ENCODE measurements at regions not wholly inside any gene's neighbourhood (a gene's known extent, or its start where the extent isn't known, plus 50 kb on each side); places are given as distances from the start of the nearest gene placed in this dataset.
"Not testable (repeated sequence)": the region's sequence is repeated elsewhere in the genome, so short reads cannot be mapped to it uniquely, and the experiment has no call there.

GRCh38 chr4:153880983-153881382, 92.1 kb upstream of the SFRP2 start:
- no peak for DNase-seq (ENCODE audit: low read depth in 3 of 3, low spot score in 2 of 3)

GRCh38 chr4:153877898-153878297, 89.0 kb upstream of the SFRP2 start:
- no peak for DNase-seq (ENCODE audit: low read depth in 3 of 3, low spot score in 2 of 3)

GRCh38 chr4:153873741-153874140, 84.9 kb upstream of the SFRP2 start:
- DNase-seq (ENCODE audit: low read depth in 3 of 3, low spot score in 2 of 3) = no peak

- not testable (repeated sequence) for DNase-seq (ENCODE audit: low read depth in 3 of 3, low spot score in 2 of 3)
Observed at GRCh38 chr4:153866766-153867165, 77.9 kb upstream of the SFRP2 start.

GRCh38 chr4:153852501-153852900, 63.6 kb upstream of the SFRP2 start:
- no peak for DNase-seq (ENCODE audit: low read depth in 3 of 3, low spot score in 2 of 3)

- no peak for DNase-seq (ENCODE audit: low read depth in 3 of 3, low spot score in 2 of 3)
Observed at GRCh38 chr4:153850533-153851280, 61.8 kb upstream of the SFRP2 start.

- DNase-seq (ENCODE audit: low read depth in 3 of 3, low spot score in 2 of 3) = no peak
Observed at GRCh38 chr4:153844144-153844543, 55.3 kb upstream of the SFRP2 start.
